HG03520 (cell line): ENCODE measurements at regions not wholly inside any gene's neighbourhood (a gene's known extent, or its start where the extent isn't known, plus 50 kb on each side); places are given as distances from the start of the nearest gene placed in this dataset.

Experiments
- ATAC-seq: cut with Tn5 transposase; IDR thresholded peaks from one replicate; pipeline ENCODE4 v1.9.1; 2021; ENCODE audit warnings: mild to moderate bottlenecking, moderate library complexity; ENCODE audit not compliant: unreplicated experiment

DNA sequence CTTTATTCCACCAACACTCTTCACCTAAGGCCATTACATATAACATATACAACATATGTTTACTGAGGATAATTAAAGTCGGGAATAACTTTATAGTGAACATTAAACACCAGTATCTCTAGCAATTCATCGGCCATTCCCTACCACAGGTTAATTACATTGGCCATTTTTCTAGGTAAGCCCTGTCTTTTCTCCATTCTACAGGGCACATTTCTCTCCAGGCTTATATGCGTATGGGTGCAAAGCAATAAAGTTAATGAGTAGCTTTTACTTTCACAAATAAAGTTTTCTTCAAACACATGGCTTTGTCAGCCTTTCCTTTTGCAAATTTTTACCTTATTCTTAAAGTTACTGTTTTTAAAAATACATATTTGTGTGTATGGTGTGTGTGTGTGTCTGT, 111.9 kb upstream of the IQCM start:
- ATAC-seq = no peak

DNA sequence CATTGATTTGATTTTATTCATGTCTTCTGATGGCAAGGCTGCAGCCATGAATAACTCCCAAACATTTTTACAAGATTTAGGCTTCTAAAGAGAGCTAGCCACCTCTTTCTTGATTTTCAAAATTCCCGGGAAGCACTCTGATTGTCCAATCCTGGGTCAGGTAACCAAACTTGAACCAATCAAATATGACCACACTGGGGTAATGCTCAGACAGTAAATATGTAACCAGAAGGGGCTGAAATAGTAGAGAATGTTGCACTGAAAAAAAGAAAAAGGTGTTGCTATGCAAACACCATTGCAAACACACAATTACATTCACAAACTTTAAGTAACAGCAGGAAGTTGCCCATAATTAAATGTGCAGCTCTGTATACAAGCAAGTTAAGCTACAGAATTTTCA, 112.9 kb upstream of the IQCM start:
- no peak for ATAC-seq

DNA sequence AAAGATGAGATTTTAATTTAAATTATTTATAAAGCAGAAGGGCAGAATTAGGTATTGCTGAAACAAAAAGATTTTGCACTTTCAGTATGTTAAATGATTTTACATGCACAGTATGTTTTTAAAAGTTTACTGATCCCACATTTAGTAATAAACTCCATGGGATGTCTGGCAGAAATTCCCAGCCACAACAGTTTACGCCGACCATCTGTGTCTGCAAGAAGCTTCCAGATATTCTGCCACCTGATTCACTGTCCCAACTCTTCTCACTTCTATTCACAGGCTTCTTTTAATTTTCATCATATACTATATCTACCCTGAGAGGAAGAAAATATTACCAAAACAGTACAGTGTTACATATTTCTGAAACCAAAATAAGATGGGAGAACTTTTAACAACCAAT, 115.8 kb upstream of the IQCM start:
- no peak for ATAC-seq

DNA sequence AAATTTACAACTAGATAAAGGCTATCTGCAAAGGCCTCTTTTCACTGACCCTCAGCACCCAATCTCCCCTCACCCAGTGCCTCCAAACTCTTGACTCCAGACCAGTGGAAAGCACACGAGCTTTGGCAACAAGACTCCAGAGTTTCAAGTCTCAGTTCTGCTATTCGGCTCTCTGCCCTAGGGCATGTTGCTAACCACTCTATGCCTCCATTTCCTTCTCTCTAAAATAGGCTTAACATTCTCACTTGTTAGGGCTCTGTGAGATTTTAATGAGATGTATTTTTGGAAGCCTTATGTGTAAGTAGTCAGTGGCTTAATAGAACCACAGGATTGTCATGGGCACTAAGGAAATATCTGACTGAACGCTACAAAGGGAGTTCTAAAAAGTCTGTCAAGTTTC, 116.5 kb upstream of the IQCM start:
- no peak for ATAC-seq

DNA sequence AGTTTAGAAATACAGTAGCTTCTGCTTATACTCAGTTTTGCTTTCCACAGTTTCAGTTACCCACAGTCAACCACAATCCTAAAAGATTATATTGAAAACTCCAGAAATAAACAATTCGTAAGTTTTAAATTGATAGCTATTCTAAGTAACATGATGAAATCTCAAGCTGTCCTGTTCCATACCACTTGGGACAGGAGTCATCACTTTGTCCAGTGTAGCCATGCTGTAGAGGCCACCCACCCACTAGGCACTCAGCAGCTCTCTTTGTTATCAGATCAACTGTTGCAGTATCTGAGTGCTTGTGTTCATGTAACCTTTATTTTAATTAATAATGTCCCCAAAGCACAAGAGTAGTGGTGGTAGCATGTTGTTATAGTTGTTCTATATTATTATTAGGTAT, 117.5 kb upstream of the IQCM start:
- no peak for ATAC-seq

DNA sequence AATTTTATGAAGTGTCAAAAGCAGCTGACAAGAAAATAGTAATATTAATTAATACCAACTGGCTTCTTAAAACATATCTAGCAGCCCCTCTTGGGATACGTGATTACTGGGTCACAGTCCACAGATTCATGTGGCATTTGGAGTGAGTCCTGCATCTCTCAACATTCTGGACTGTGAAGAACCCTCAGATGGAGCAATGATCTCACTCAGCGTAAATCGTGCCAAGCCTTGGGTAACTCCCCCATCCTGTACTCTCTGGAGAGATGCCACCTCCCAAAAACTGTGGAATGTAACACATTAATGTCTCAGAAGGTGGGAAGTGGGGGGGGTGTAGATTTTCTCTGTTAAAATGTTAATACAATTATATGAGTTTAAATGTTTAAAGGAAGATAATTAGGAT, 118.2 kb upstream of the IQCM start:
- no peak for ATAC-seq

DNA sequence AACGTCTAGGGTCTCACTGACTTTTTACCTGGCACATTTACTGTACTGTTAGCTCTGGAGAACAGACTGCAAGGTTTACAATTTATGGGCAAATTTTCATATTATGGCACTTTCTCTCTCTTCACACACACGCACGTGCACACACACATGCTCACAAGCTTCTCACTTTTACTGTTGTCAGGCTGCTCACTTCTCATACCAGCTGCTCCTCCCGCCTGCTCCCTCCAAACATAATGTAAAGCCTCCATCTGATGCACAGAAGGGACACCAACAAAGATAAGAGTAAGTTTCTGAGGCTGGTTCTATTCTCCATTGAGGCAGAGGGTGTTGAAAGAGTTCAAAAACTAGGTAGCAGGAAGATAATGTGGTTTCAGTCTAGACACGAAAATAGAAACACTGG, 128.9 kb upstream of the DCLK2 start:
- ATAC-seq = no peak

DNA sequence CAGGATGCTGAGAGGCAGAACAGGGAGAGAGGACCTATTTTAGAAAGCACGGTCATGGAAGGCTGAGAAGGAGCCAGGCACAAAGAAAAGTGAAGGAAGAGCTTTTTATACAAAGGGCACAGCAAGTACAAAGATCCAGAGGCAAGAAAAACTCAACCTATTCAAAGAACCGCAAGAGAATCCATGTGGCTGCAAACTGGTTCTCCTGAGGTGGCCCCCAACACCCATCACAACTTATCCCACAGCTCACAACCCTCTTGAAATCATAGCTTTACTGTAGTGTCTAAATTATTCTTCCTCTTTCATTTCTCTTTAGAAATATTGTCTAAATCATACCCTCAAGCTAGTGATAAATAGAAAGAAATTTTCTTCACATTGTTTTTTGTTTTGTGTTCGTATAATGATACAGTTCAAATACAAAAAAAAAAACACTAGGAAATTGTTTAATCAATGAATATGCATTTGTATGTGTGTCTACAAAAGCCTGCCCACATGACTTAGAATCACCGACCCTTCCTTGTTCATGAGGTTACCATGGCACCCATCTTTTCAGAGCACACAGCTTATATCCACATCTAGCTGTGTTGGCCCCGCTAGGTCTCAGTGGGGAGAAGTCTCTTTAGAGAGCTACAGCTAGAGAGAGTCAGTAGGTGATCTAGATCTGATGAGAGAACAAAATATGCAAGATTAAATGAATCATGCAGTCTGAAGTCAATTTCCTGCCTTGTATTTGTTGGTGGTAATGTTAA, 126.9 kb upstream of the DCLK2 start:
- ATAC-seq = no peak

DNA sequence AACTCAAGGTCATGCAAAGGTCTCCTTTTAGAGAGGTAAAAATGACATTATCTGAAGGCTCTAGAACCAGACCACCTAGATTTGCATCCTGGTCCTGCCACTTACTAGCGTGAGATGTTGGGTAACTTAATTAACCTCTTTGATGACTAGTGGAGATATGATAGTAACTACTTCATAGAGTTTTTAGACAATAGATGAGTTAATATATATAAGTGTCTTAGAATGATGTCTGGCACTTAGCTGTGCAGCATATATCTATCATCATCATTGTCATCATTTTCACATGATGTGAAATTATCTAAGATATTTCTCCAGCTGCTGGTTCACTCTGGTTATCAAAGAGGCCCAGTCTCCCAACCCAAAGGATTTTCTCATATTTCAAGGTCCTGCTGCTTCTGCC, 126.1 kb upstream of the DCLK2 start:
- no peak for ATAC-seq

DNA sequence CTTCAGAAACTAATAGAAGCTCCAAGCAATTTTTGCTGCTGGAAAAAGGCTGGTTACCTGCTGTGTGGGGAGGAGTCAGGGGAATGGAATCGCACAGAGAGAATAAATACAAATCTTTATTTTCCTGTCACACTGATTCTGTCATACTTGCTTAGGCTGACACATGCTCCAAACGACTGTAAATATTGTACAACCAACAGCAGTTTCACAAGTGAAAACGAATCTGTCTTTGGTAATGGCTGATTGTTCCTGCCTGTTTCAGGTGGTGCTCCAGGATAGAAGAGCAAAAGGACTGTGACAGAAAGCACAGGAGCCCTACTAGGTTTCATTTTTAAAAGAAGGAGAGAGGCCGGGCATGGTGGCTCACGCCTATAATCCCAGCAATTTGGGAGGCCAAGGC, 125.5 kb upstream of the DCLK2 start:
- ATAC-seq = no peak

DNA sequence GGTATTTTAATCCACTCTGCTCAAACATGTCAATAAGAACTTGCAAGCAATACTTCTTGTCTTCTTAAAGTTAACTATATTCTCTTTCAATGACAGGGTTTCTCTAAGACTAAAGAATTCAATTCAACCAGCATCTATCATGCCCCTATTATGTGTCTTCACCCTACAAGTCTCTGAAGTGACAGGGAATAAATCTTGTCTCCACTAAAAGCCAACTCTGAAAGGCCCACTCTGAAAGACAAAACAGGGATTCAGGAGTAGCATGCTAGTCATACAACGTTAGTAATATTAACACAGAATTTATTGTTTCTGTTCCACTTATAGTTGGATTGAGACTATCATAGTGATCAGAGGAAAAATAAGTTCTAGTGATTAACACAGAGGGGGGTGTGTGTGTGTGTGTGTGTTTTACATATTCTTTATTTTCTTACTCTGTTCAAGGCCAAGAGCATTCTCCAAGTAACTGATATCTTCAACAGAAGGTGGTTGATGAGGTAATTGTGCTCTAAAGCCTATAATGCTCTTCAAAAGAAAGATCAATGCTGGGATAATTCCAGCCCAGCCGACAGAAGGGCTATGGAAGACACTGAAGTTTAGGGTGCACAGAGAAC, 122.4 kb upstream of the DCLK2 start:
- no peak for ATAC-seq

DNA sequence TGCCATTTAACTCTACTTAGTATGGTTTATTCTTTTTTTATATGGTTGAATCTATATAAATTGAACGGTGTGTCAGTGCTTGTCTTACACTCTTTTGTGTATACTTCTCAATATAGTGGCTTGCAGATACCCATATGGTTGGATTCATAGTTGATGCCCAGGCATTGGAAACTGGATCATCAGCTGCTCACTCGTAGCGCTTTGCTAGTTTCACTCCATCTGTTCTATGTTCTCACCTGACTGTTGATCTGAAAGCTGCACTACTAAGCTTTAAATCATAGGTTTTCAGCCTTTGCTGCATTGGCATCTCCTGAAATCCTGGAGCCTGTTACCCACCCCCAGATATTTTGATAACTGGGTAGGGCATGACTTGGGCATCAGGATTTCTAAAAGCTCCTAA, 121.6 kb upstream of the DCLK2 start:
- ATAC-seq = no peak

DNA sequence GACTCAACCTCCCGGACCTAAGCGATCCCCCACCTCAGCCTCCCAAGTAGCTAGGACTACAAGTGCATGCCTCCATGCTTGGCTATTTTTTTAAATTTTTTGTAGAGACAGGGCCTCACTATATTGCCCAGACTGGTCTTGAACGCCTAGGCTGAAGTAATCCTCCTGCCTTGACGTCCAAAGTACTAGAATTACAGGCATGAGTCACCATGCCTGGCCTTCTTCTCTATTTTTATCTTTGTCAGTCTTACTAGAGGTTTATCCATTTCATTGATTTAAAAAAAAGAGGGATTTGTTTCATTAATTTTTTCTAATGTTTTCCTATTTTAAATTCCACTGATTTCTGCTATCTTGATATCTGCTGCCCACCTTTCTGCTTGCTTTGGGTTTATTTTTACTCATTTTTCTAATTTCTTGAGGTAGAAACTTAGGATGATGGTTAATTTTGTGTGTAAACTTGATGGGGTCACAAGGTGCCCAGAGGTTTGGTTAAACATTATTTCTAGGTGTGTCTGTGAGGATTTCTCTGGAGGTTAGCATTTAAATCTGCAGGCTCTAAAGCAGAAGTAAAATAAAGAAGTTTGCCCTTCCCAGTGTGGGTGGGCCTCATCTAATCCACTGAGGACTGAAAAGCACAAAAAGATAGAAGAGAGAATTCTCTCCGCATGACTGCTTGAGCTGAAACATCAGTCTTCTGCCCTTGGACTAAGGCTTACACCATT, 116.2 kb upstream of the DCLK2 start:
- no peak for ATAC-seq

DNA sequence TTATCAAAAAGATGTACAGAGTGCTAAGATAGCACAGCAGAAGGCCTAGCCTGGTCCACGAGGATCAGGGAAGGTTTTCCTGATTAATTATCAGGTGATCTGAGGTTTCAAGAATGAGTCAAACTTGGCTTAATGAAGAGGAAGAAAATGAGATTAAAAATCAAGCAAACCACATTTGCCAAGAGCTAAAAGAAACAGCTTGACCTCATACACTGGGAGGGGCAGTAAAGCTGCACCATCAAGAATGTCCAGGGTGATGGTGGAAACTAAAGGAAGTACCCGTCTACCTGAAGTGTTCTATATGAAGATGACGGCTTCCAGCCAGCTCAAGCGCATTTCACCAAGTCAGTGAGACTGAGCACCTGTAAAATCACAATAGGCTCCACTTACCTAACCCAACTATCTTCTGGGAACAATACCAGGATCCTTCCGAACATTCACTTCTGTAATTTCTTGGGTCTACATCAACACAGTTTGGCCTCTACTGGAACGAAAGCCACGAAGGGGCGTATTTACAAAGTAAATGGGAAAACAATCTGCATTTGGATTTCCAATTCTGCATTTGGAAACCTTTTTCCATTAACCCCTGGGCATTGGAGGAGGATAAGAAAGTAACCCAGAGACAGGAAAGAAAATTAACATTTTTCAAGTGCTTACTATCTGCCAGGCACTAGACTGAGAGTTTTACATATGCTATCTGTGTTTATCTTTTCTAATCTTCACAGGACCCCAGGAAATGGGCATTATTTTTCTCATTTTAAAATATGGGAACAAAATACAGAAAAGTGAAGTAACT, 114.0 kb upstream of the DCLK2 start:
- ATAC-seq = no peak

DNA sequence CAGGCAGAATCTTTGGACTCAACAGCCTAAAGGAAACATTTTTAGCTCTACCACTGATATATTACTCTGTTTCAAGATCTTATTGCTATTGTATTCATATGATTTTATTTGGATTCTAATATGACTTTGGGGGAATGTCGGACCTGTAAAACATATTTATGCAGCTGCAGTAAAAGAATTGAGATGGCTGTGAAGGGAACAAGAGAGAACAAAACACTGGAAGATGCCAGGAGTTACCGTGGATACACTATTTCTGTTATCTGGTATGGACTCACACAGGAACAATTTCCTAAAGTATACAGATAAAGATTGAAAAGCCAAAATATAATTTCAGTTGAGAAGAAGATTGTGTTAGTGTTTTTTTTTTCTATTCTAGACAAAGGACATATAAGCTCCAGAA, 113.0 kb upstream of the DCLK2 start:
- ATAC-seq = no peak

DNA sequence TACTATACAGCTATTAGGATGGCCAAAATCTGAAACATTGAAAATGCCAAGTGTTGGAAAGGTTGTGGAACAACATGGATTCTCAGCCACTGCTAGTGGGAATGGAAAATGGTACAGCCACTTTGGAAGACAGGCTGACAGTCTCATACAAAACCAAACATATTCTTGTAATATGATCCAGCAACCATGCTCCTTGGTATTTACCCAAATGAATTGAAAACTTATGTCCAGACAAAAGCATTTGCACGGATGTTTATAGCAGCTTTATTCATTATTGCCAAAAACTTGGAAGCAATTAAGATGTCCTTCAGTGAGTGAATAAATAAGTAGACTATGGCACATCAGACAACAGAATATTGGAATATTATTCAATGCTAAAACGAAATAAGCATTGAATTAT, 105.8 kb upstream of the DCLK2 start:
- no peak for ATAC-seq

DNA sequence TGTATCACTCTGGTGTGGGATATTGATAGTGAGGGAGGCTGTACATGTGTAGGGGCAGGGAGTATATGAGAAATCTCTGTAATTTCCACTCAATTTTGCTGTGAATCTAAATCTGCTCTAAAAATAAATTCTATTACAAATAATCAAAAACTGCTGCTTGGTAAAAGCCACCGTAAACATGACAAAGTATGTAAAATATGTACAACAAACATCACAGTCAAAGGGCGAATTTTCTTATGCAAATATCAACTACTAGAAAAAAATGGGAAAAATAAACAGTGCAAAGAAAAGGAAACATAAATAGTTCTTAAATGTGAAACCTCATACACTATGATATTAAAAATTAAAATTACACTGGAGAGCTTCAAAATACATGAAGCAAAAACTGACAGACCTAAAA, 105.1 kb upstream of the DCLK2 start:
- no peak for ATAC-seq

DNA sequence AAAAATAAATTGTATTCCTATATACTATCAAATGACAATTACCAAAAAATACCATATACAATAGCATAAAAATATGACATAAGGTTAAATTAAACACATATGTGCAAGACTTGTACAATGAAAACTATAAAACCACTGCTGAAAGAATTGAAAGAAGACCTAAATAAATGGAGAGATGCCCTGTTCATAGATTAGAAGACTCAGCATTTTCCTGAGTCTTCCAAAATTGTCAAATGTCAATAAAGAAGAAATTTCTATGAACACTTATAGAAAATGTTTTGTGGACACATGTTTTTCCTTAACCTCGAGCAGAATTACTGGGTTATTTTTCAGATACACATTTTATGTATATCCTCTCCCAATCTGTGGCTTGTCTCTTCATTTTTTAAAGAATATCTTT, 103.1 kb upstream of the DCLK2 start:
- ATAC-seq = no peak

DNA sequence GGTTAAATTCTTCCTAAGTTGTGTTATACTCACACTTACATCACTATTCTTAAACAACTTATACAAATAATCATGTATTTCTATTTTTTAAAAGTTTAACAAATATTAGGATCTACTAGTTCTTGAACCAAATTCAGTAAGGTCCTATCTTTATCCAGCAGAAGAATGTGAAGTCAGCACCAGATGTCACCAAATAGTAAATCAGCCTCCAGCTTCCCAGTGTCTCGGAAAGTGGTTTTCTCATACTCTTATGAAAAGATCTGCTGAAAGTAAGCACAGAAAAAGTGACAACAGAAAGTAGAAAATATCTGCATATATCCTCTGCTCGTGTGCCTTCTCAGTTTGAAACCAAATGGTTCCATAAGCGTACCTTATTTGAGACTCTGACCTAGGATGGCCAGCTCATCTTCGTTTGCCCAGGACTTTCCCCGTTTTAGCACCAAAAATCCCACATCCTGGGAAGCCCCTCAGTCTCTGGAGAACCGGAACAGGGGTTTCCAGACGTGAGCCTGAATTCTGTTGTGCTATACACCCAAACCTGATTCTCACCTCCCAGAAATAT, 98.0 kb upstream of the DCLK2 start:
- no peak for ATAC-seq

DNA sequence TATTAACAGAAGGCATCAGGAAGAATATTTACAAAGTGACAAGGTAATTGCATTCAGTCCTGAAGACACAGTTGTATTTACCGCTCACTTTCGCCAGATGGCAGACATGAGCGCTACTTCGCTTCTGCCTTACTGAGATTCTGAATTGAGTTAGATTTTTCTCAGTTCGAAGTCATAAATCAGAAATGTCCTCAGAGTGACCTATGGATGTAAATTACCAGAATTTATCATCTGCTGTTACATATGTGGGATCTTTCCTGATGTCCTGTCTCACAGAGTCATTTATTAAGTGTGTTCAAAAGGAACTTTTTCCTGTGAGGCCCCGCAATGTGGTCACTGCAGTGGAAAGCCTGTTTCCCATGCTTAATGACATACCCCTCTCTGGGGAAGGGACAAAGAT, 97.3 kb upstream of the DCLK2 start:
- peak; percentile 75 for ATAC-seq

DNA sequence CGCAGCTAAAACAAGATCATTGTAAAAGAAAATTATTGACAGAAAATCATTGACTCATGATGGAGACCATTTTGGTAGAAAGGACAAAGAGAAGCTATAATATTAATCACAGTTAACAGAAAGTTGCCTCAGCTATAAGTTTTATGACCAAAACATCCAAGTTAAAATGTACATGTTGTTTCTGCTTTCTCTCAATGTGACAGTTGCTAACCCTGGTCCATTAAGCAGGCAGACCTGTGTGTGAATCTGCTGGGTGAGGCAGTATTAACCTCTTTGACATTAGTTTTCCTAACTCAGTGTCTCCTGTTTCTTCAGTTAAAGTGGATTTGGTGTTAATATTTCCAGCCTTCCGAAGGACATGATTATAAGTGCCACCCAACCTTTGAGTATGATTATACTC, 94.8 kb upstream of the DCLK2 start:
- no peak for ATAC-seq
